GM23338 (cell line): ENCODE measurements at regions not wholly inside any gene's neighbourhood (a gene's known extent, or its start where the extent isn't known, plus 50 kb on each side); places are given as distances from the start of the nearest gene placed in this dataset.

Experiments used
- ATAC-seq: fragments of 200-7000 bp; cut with Tn5 transposase; 3 replicates; pipeline ENCODE4 v1.9.1; 2020
- DNase-seq: peaks from one replicate; pipeline ENCODE4 v3.0.0-alpha.2; 2015; ENCODE audit warnings: low spot score
- H2AFZ ChIP-seq: fragments of 200-600 bp; sonication (generic); 2 replicates; pipeline ENCODE4 v1.8.0; 2016; ENCODE audit warnings: antibody characterized with exemption, mild to moderate bottlenecking, moderate library complexity
- H3F3A ChIP-seq: fragments of 200-600 bp; sonication (generic); replicated peaks from 2 replicates; pipeline ENCODE4 v1.8.0; 2017; ENCODE audit warnings: antibody characterized with exemption, mixed run types, low read depth
- H3K27ac ChIP-seq: fragments of 200-600 bp; sonication (generic); 2 replicates; pipeline ENCODE4 v1.6.1; 2016; ENCODE audit warnings: low read depth
- H3K27me3 ChIP-seq: fragments of 200-600 bp; sonication (generic); 2 replicates; pipeline ENCODE4 v1.8.0; 2016; ENCODE audit warnings: mild to moderate bottlenecking, mixed run types, moderate library complexity; ENCODE audit not compliant: insufficient read depth
- H3K36me3 ChIP-seq: fragments of 200-600 bp; sonication (generic); 2 replicates; pipeline ENCODE4 v1.8.0; 2016; ENCODE audit warnings: mild to moderate bottlenecking; ENCODE audit not compliant: insufficient read depth
- H3K4me1 ChIP-seq: fragments of 200-600 bp; sonication (generic); 2 replicates; pipeline ENCODE4 v1.8.0; 2016; ENCODE audit warnings: mild to moderate bottlenecking, moderate library complexity; ENCODE audit not compliant: insufficient read depth
- H3K4me2 ChIP-seq: fragments of 200-600 bp; sonication (generic); 2 replicates; pipeline ENCODE4 v1.7.1; 2017; ENCODE audit warnings: mixed run types
- H3K4me3 ChIP-seq: fragments of 200-600 bp; sonication (generic); 2 replicates; pipeline ENCODE4 v1.6.1; 2016; ENCODE audit warnings: mixed run types
- H3K79me2 ChIP-seq: fragments of 200-600 bp; sonication (generic); replicated peaks from 2 replicates; pipeline ENCODE4 v1.8.0; 2017; ENCODE audit warnings: mild to moderate bottlenecking; ENCODE audit not compliant: insufficient read depth
- H3K9me2 ChIP-seq: fragments of 200-600 bp; sonication (generic); 2 replicates; pipeline ENCODE4 v1.8.0; 2017; ENCODE audit not compliant: insufficient read depth
- H4K20me1 ChIP-seq: fragments of 200-600 bp; sonication (generic); replicated peaks from 2 replicates; pipeline ENCODE4 v1.8.0; 2017; ENCODE audit warnings: mild to moderate bottlenecking; ENCODE audit not compliant: insufficient read depth
- H3K27ac Mint-ChIP-seq: 2 replicates; pipeline ENCODE4 v1.8.0; 2020; ENCODE audit warnings: inconsistent platforms, mild to moderate bottlenecking, moderate library complexity, mixed read lengths
- H3K27me3 Mint-ChIP-seq: 3 replicates; pipeline ENCODE4 v1.8.0; 2022; ENCODE audit warnings: low read depth, mild to moderate bottlenecking, moderate library complexity, mixed read lengths, inconsistent platforms; ENCODE audit not compliant: insufficient read depth, poor library complexity
- H3K36me3 Mint-ChIP-seq: 3 replicates; pipeline ENCODE4 v1.8.0; 2021; ENCODE audit warnings: low read depth, mild to moderate bottlenecking, inconsistent platforms, moderate library complexity, mixed read lengths
- H3K4me1 Mint-ChIP-seq: 3 replicates; pipeline ENCODE4 v1.8.0; 2020; ENCODE audit warnings: mild to moderate bottlenecking, inconsistent platforms, mixed read lengths
- H3K4me3 Mint-ChIP-seq: 3 replicates; pipeline ENCODE4 v1.8.0; 2021; ENCODE audit warnings: moderate library complexity, mild to moderate bottlenecking, inconsistent platforms, mixed read lengths
- H3K9me3 Mint-ChIP-seq: 3 replicates; pipeline ENCODE4 v1.8.0; 2020; ENCODE audit warnings: moderate library complexity, mild to moderate bottlenecking, inconsistent platforms, mixed read lengths
- CREB1 ChIP-seq: fragments of 250-450 bp; sonication (Bioruptor Pico); IDR thresholded peaks from 2 replicates; pipeline ENCODE4 v1.5.0; 2020; ENCODE audit warnings: low read depth, mild to moderate bottlenecking, moderate library complexity
- CTCF ChIP-seq, 2 experiments: fragments of 200-600 bp in 1 of 2; sonication (generic) in 1 of 2; conservative IDR thresholded peaks; 2 replicates each; pipeline versions ENCODE4 v1.5.1 to v1.6.1; 2016 to 2017; ENCODE audit warnings: antibody characterized with exemption in 2 of 2, low read depth in 2 of 2, mild to moderate bottlenecking in 2 of 2, moderate library complexity in 1 of 2
- EZH2 ChIP-seq: fragments of 200-600 bp; sonication (generic); IDR thresholded peaks from one replicate; pipeline ENCODE4 v1.8.0; 2017; ENCODE audit warnings: antibody characterized with exemption, mild to moderate bottlenecking, low read depth; ENCODE audit not compliant: unreplicated experiment
- EZH2phosphoT487 ChIP-seq: fragments of 200-600 bp; sonication (generic); IDR thresholded peaks from one replicate; pipeline ENCODE4 v1.8.1; 2018; ENCODE audit warnings: antibody characterized with exemption; ENCODE audit not compliant: unreplicated experiment
- JUNB ChIP-seq: IDR thresholded peaks from one replicate; pipeline ENCODE4 v1.6.1; 2016; ENCODE audit warnings: antibody characterized with exemption; ENCODE audit not compliant: unreplicated experiment
- NANOG ChIP-seq: IDR thresholded peaks from 2 replicates; pipeline ENCODE4 v1.6.1; 2016; ENCODE audit warnings: antibody characterized with exemption, borderline replicate concordance
- REST ChIP-seq: IDR thresholded peaks from one replicate; pipeline ENCODE4 v1.6.1; 2018; ENCODE audit warnings: antibody characterized with exemption; ENCODE audit not compliant: unreplicated experiment
- ZNF331 ChIP-seq: fragments of 250-450 bp; sonication (Bioruptor Pico); IDR thresholded peaks from 2 replicates; pipeline ENCODE4 v1.5.0; 2020; ENCODE audit warnings: low read depth, mild to moderate bottlenecking, moderate library complexity

GRCh38 chr2:46832543-46832942, 83.1 kb downstream of the MCFD2 start:
- Histone ChIP-seq H4K20me1 (no peaks in the 10 kb centered on the region), H3K79me2 (no peaks in the 10 kb centered on the region), H3K27me3 (no peaks in the 10 kb centered on the region), H3K4me1 (no peaks in the 10 kb centered on the region), H3K27ac (no peak overlapping the region), H2AFZ (no peak overlapping the region), H3K36me3 (no peaks in the 10 kb centered on the region), H3F3A (no peaks in the 10 kb centered on the region), H3K4me3 (no peak overlapping the region), H3K4me2 (no peak overlapping the region), H3K9me2 (0 out of 2 replicates have a peak, but pooled peaks cover 5% of the 10 kb centered on the region)
- ATAC-seq (no peak), DNase-seq (no peak)
- peaks cover 4% of the 10 kb centered on the region for H3K27me3 Mint-ChIP-seq
- no peaks in the 10 kb centered on the region for H3K36me3 Mint-ChIP-seq
- no peak overlapping the region for H3K4me3 Mint-ChIP-seq
- no peak overlapping the region for H3K27ac Mint-ChIP-seq
- TF ChIP-seq CTCF (conservative IDR thresholded peaks at IDR 0.05; ENCODE audit: low read depth in 2 of 2), result no peak
- peaks cover 5% of the 10 kb centered on the region; the same call in 1 of the 3 replicates for H3K9me3 Mint-ChIP-seq
- no peaks in the 10 kb centered on the region; the same call in 2 of the 3 replicates for H3K4me1 Mint-ChIP-seq

DNA sequence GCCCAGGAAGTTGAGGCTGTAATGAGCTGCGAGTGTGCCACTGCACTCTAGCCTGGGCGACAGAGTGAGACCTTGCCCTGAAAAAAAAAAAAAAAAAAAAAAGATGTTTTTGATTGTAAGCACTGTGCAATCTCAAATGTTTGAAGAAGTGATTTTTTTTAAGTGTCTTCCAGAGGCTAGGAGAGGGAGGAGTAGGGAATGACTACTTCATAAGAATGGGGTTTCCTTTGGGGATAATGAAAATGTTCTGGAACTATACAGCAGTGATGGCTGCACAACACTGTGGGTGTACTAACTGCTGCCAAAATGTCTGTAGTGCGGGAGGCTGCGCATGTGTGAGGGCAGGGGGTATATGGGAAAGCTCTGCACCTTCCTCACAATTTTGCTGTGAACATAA, 83.7 kb downstream of the MCFD2 start:
- Mint-ChIP-seq H3K36me3 (no peaks in the 10 kb centered on the region), H3K4me1 (no peaks in the 10 kb centered on the region; the same call in 2 of the 3 replicates), H3K4me3 (no peak overlapping the region), H3K27me3 (peaks cover 2% of the 10 kb centered on the region), H3K9me3 (peaks cover 5% of the 10 kb centered on the region; the same call in 1 of the 3 replicates), H3K27ac (no peak overlapping the region)
- Histone ChIP-seq H3K27me3 (no peaks in the 10 kb centered on the region), H4K20me1 (no peaks in the 10 kb centered on the region), H3K4me3 (no peak overlapping the region), H3K9me2 (0 out of 2 replicates have a peak, but pooled peaks cover 5% of the 10 kb centered on the region), H3K27ac (no peak overlapping the region), H3K4me2 (no peak overlapping the region), H3K4me1 (no peaks in the 10 kb centered on the region), H3K79me2 (no peaks in the 10 kb centered on the region), H3F3A (no peaks in the 10 kb centered on the region), H3K36me3 (no peaks in the 10 kb centered on the region), H2AFZ (no peak overlapping the region)
- DNase-seq (no peak), ATAC-seq (no peak)
- TF ChIP-seq NANOG (no peak), EZH2phosphoT487 (no peak), CTCF (conservative IDR thresholded peaks at IDR 0.05; ENCODE audit: low read depth in 2 of 2) (no peak), ZNF331 (CRISPR knock-in tag) (no peak), REST (no peak), JUNB (no peak), EZH2 (no peak), CREB1 (CRISPR knock-in tag) (no peak)
